GM23338 (cell line): ENCODE measurements at regions not wholly inside any gene's neighbourhood (a gene's known extent, or its start where the extent isn't known, plus 50 kb on each side); places are given as distances from the start of the nearest gene placed in this dataset.

ENCODE experiments used
- ATAC-seq: fragments of 200-7000 bp; cut with Tn5 transposase; 3 replicates; pipeline ENCODE4 v1.9.1; 2020
- DNase-seq: peaks from one replicate; pipeline ENCODE4 v3.0.0-alpha.2; 2015; ENCODE audit warnings: low spot score
- H2AFZ ChIP-seq: fragments of 200-600 bp; sonication (generic); 2 replicates; pipeline ENCODE4 v1.8.0; 2016; ENCODE audit warnings: antibody characterized with exemption, mild to moderate bottlenecking, moderate library complexity
- H3F3A ChIP-seq: fragments of 200-600 bp; sonication (generic); replicated peaks from 2 replicates; pipeline ENCODE4 v1.8.0; 2017; ENCODE audit warnings: antibody characterized with exemption, mixed run types, low read depth
- H3K27ac ChIP-seq: fragments of 200-600 bp; sonication (generic); 2 replicates; pipeline ENCODE4 v1.6.1; 2016; ENCODE audit warnings: low read depth
- H3K27me3 ChIP-seq: fragments of 200-600 bp; sonication (generic); 2 replicates; pipeline ENCODE4 v1.8.0; 2016; ENCODE audit warnings: mild to moderate bottlenecking, mixed run types, moderate library complexity; ENCODE audit not compliant: insufficient read depth
- H3K36me3 ChIP-seq: fragments of 200-600 bp; sonication (generic); 2 replicates; pipeline ENCODE4 v1.8.0; 2016; ENCODE audit warnings: mild to moderate bottlenecking; ENCODE audit not compliant: insufficient read depth
- H3K4me1 ChIP-seq: fragments of 200-600 bp; sonication (generic); 2 replicates; pipeline ENCODE4 v1.8.0; 2016; ENCODE audit warnings: mild to moderate bottlenecking, moderate library complexity; ENCODE audit not compliant: insufficient read depth
- H3K4me2 ChIP-seq: fragments of 200-600 bp; sonication (generic); 2 replicates; pipeline ENCODE4 v1.7.1; 2017; ENCODE audit warnings: mixed run types
- H3K4me3 ChIP-seq: fragments of 200-600 bp; sonication (generic); 2 replicates; pipeline ENCODE4 v1.6.1; 2016; ENCODE audit warnings: mixed run types
- H3K79me2 ChIP-seq: fragments of 200-600 bp; sonication (generic); replicated peaks from 2 replicates; pipeline ENCODE4 v1.8.0; 2017; ENCODE audit warnings: mild to moderate bottlenecking; ENCODE audit not compliant: insufficient read depth
- H3K9me2 ChIP-seq: fragments of 200-600 bp; sonication (generic); 2 replicates; pipeline ENCODE4 v1.8.0; 2017; ENCODE audit not compliant: insufficient read depth
- H4K20me1 ChIP-seq: fragments of 200-600 bp; sonication (generic); replicated peaks from 2 replicates; pipeline ENCODE4 v1.8.0; 2017; ENCODE audit warnings: mild to moderate bottlenecking; ENCODE audit not compliant: insufficient read depth
- H3K27ac Mint-ChIP-seq: 2 replicates; pipeline ENCODE4 v1.8.0; 2020; ENCODE audit warnings: inconsistent platforms, mild to moderate bottlenecking, moderate library complexity, mixed read lengths
- H3K27me3 Mint-ChIP-seq: 3 replicates; pipeline ENCODE4 v1.8.0; 2022; ENCODE audit warnings: low read depth, mild to moderate bottlenecking, moderate library complexity, mixed read lengths, inconsistent platforms; ENCODE audit not compliant: insufficient read depth, poor library complexity
- H3K36me3 Mint-ChIP-seq: 3 replicates; pipeline ENCODE4 v1.8.0; 2021; ENCODE audit warnings: low read depth, mild to moderate bottlenecking, inconsistent platforms, moderate library complexity, mixed read lengths
- H3K4me1 Mint-ChIP-seq: 3 replicates; pipeline ENCODE4 v1.8.0; 2020; ENCODE audit warnings: mild to moderate bottlenecking, inconsistent platforms, mixed read lengths
- H3K4me3 Mint-ChIP-seq: 3 replicates; pipeline ENCODE4 v1.8.0; 2021; ENCODE audit warnings: moderate library complexity, mild to moderate bottlenecking, inconsistent platforms, mixed read lengths
- H3K9me3 Mint-ChIP-seq: 3 replicates; pipeline ENCODE4 v1.8.0; 2020; ENCODE audit warnings: moderate library complexity, mild to moderate bottlenecking, inconsistent platforms, mixed read lengths
- EZH2 ChIP-seq: fragments of 200-600 bp; sonication (generic); IDR thresholded peaks from one replicate; pipeline ENCODE4 v1.8.0; 2017; ENCODE audit warnings: antibody characterized with exemption, mild to moderate bottlenecking, low read depth; ENCODE audit not compliant: unreplicated experiment
- ZNF114 ChIP-seq: fragments of 250-450 bp; sonication (Bioruptor Pico); IDR thresholded peaks from 2 replicates; pipeline ENCODE4 v1.5.0; 2020; ENCODE audit warnings: mild to moderate bottlenecking, moderate library complexity
- ZNF331 ChIP-seq: fragments of 250-450 bp; sonication (Bioruptor Pico); IDR thresholded peaks from 2 replicates; pipeline ENCODE4 v1.5.0; 2020; ENCODE audit warnings: low read depth, mild to moderate bottlenecking, moderate library complexity
- TF ChIP-seq, protein P1 (sequence below), 2 experiments: fragments of 200-600 bp in 1 of 2; sonication (generic) in 1 of 2; conservative IDR thresholded peaks; 2 replicates each; pipeline versions ENCODE4 v1.5.1 to v1.6.1; 2016 to 2017; ENCODE audit warnings: antibody characterized with exemption in 2 of 2, low read depth in 2 of 2, mild to moderate bottlenecking in 2 of 2, moderate library complexity in 1 of 2
- TF ChIP-seq, protein P2 (sequence below): fragments of 250-450 bp; sonication (Bioruptor Pico); IDR thresholded peaks from 2 replicates; pipeline ENCODE4 v1.5.0; 2020; ENCODE audit warnings: mild to moderate bottlenecking, moderate library complexity

DNA sequence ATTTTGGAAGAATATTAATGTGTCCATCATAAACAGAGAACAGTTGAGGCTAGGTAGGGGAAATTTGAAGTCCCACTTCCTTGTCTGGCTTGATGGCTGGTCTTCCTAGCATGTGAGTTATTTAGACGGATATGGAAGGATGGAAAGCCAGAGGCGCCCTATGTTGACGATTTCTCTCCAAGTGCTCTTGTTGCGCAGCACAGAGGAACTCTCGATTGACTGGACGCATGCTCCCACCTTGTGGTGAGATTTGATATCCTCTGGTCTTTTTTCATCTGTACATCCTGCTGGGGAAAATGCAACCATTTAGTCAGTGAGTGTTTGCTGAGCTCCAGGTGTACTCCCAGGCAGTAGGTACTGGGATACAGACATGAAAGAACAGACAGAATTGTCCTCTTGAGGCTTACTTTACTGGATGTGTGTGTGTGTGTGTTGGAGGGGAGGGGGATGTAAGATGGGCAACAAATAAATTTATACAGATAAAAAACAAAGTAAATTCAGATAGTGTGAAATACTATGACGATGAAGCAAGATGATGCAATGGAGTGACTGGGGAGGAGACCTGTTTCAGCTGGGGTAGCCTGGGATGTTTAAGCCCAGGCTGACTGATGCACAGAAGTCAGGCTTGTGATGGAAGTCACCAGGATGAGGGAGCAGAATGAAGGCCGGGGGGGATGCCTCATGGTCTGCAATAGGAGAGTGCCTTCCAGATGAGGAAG is 137.2 kb downstream of the TRIM43 start:
- Histone ChIP-seq H3K4me2 (no peak overlapping the region), H3K4me1 (no peaks in the 10 kb centered on the region), H3K27ac (no peak overlapping the region), H3F3A (no peaks in the 10 kb centered on the region), H4K20me1 (no peaks in the 10 kb centered on the region), H3K36me3 (no peaks in the 10 kb centered on the region), H3K9me2 (no peaks in the 10 kb centered on the region), H3K79me2 (no peaks in the 10 kb centered on the region), H2AFZ (no peak overlapping the region), H3K4me3 (no peak overlapping the region), H3K27me3 (no peaks in the 10 kb centered on the region)
- ATAC-seq (peak; percentile 99), DNase-seq (peak; percentile 86)
- Mint-ChIP-seq H3K4me3 (no peak overlapping the region; the same call in 2 of the 3 replicates), H3K36me3 (no peaks in the 10 kb centered on the region), H3K27ac (no peak overlapping the region), H3K27me3 (no peaks in the 10 kb centered on the region), H3K4me1 (no peaks in the 10 kb centered on the region; the same call in 2 of the 3 replicates), H3K9me3 (no peaks in the 10 kb centered on the region; the same call in 2 of the 3 replicates)
- TF ChIP-seq, protein P1, sequence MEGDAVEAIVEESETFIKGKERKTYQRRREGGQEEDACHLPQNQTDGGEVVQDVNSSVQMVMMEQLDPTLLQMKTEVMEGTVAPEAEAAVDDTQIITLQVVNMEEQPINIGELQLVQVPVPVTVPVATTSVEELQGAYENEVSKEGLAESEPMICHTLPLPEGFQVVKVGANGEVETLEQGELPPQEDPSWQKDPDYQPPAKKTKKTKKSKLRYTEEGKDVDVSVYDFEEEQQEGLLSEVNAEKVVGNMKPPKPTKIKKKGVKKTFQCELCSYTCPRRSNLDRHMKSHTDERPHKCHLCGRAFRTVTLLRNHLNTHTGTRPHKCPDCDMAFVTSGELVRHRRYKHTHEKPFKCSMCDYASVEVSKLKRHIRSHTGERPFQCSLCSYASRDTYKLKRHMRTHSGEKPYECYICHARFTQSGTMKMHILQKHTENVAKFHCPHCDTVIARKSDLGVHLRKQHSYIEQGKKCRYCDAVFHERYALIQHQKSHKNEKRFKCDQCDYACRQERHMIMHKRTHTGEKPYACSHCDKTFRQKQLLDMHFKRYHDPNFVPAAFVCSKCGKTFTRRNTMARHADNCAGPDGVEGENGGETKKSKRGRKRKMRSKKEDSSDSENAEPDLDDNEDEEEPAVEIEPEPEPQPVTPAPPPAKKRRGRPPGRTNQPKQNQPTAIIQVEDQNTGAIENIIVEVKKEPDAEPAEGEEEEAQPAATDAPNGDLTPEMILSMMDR (conservative IDR thresholded peaks at IDR 0.05; ENCODE audit: low read depth in 2 of 2), result peak; percentile 65 to 81
- TF ChIP-seq ZNF331 (CRISPR knock-in tag), result no peak

DNA sequence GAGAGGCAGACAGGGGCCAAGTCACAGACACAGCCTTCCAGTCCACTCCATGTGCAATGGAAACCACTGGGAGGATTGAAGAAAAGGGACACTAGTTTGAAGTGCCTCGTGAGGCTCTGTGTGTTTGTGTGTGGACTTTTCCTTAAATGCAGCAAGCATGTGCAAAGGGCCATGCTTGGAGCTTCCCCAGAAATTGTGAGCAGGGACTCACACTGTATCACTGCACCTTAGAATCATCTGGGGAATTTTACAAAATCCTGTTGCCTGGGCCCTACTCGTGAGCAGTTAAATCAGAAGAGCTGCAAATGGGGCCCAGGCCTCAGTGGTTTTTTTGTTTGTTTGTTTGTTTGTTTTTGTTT is 137.8 kb downstream of the TRIM43 start:
- Histone ChIP-seq H3K4me1 (no peaks in the 10 kb centered on the region), H3K9me2 (no peaks in the 10 kb centered on the region), H3K27me3 (no peaks in the 10 kb centered on the region), H3K79me2 (no peaks in the 10 kb centered on the region), H3K4me3 (no peak overlapping the region), H3K4me2 (no peak overlapping the region), H3F3A (no peaks in the 10 kb centered on the region), H2AFZ (no peak overlapping the region), H3K36me3 (no peaks in the 10 kb centered on the region), H3K27ac (no peak overlapping the region), H4K20me1 (no peaks in the 10 kb centered on the region)
- no peaks in the 10 kb centered on the region; the same call in 2 of the 3 replicates for H3K9me3 Mint-ChIP-seq
- no peaks in the 10 kb centered on the region; the same call in 2 of the 3 replicates for H3K4me1 Mint-ChIP-seq
- H3K4me3 Mint-ChIP-seq, result no peak overlapping the region
- no peak overlapping the region for H3K27ac Mint-ChIP-seq
- ATAC-seq (no peak), DNase-seq (no peak)
- H3K36me3 Mint-ChIP-seq, result no peaks in the 10 kb centered on the region
- no peak for TF ChIP-seq ZNF331 (CRISPR knock-in tag)
- TF ChIP-seq, protein P2, sequence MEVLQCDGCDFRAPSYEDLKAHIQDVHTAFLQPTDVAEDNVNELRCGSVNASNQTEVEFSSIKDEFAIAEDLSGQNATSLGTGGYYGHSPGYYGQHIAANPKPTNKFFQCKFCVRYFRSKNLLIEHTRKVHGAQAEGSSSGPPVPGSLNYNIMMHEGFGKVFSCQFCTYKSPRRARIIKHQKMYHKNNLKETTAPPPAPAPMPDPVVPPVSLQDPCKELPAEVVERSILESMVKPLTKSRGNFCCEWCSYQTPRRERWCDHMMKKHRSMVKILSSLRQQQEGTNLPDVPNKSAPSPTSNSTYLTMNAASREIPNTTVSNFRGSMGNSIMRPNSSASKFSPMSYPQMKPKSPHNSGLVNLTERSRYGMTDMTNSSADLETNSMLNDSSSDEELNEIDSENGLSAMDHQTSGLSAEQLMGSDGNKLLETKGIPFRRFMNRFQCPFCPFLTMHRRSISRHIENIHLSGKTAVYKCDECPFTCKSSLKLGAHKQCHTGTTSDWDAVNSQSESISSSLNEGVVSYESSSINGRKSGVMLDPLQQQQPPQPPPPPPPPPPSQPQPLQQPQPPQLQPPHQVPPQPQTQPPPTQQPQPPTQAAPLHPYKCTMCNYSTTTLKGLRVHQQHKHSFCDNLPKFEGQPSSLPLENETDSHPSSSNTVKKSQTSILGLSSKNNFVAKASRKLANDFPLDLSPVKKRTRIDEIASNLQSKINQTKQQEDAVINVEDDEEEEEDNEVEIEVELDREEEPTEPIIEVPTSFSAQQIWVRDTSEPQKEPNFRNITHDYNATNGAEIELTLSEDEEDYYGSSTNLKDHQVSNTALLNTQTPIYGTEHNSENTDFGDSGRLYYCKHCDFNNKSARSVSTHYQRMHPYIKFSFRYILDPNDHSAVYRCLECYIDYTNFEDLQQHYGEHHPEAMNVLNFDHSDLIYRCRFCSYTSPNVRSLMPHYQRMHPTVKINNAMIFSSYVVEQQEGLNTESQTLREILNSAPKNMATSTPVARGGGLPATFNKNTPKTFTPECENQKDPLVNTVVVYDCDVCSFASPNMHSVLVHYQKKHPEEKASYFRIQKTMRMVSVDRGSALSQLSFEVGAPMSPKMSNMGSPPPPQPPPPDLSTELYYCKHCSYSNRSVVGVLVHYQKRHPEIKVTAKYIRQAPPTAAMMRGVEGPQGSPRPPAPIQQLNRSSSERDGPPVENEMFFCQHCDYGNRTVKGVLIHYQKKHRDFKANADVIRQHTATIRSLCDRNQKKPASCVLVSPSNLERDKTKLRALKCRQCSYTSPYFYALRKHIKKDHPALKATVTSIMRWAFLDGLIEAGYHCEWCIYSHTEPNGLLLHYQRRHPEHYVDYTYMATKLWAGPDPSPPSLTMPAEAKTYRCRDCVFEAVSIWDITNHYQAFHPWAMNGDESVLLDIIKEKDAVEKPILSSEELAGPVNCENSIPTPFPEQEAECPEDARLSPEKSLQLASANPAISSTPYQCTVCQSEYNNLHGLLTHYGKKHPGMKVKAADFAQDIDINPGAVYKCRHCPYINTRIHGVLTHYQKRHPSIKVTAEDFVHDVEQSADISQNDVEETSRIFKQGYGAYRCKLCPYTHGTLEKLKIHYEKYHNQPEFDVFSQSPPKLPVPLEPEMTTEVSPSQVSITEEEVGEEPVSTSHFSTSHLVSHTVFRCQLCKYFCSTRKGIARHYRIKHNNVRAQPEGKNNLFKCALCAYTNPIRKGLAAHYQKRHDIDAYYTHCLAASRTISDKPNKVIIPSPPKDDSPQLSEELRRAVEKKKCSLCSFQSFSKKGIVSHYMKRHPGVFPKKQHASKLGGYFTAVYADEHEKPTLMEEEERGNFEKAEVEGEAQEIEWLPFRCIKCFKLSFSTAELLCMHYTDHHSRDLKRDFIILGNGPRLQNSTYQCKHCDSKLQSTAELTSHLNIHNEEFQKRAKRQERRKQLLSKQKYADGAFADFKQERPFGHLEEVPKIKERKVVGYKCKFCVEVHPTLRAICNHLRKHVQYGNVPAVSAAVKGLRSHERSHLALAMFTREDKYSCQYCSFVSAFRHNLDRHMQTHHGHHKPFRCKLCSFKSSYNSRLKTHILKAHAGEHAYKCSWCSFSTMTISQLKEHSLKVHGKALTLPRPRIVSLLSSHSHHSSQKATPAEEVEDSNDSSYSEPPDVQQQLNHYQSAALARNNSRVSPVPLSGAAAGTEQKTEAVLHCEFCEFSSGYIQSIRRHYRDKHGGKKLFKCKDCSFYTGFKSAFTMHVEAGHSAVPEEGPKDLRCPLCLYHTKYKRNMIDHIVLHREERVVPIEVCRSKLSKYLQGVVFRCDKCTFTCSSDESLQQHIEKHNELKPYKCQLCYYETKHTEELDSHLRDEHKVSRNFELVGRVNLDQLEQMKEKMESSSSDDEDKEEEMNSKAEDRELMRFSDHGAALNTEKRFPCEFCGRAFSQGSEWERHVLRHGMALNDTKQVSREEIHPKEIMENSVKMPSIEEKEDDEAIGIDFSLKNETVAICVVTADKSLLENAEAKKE (CRISPR knock-in tag), result no peak
- no peak for TF ChIP-seq ZNF114 (CRISPR knock-in tag)
- no peak for TF ChIP-seq EZH2
- no peaks in the 10 kb centered on the region for H3K27me3 Mint-ChIP-seq
